Cardiac fibroblast (primary cell): ENCODE measurements at regions not wholly inside any gene's neighbourhood (a gene's known extent, or its start where the extent isn't known, plus 50 kb on each side); places are given as distances from the start of the nearest gene placed in this dataset.

Experiments
- DNase-seq, 2 donors: peaks; one replicate each; pipeline versions ENCODE4 v3.0.0 to v3.0.0-alpha.2; 2010; ENCODE audit warnings: low read depth in 2 of 2
- H3K4me3 ChIP-seq, 2 donors: replicated peaks in 1 of 2; 1 replicate in 1 of 2; 2 replicates in 1 of 2; pipeline ENCODE4 v1.5.1; 2011; ENCODE audit warnings: low read depth in 2 of 2, low read length in 2 of 2, mild to moderate bottlenecking in 2 of 2, moderate library complexity in 1 of 2
- TF ChIP-seq, protein P1 (sequence below): IDR thresholded peaks from one replicate; pipeline ENCODE4 v1.5.1; 2011; ENCODE audit warnings: low read depth, mild to moderate bottlenecking, low read length, inconsistent platforms

DNA sequence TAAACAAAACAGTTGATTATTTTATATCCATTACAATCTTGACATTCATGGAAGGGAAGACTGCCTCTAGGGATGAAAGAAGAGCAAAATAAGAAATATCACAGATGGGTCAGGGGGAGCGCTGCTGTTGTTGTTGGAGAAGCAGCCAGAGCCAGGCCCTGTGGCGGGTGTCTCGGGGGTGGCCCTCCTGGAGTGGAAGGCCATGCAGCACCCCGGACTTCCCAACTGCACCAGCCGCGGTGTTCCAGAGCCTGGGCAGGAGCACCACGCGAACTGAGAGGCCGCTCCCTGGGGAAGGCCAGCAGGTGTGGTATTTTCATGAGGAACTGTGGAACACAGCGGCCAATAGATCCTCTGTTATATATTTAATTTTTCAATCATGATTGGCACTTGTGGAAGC is 72.4 kb upstream of the VSTM2A start:
- H3K4me3 ChIP-seq: no peak overlapping the region
- TF ChIP-seq, protein P1, sequence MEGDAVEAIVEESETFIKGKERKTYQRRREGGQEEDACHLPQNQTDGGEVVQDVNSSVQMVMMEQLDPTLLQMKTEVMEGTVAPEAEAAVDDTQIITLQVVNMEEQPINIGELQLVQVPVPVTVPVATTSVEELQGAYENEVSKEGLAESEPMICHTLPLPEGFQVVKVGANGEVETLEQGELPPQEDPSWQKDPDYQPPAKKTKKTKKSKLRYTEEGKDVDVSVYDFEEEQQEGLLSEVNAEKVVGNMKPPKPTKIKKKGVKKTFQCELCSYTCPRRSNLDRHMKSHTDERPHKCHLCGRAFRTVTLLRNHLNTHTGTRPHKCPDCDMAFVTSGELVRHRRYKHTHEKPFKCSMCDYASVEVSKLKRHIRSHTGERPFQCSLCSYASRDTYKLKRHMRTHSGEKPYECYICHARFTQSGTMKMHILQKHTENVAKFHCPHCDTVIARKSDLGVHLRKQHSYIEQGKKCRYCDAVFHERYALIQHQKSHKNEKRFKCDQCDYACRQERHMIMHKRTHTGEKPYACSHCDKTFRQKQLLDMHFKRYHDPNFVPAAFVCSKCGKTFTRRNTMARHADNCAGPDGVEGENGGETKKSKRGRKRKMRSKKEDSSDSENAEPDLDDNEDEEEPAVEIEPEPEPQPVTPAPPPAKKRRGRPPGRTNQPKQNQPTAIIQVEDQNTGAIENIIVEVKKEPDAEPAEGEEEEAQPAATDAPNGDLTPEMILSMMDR: no peak
- no peak for DNase-seq

DNA sequence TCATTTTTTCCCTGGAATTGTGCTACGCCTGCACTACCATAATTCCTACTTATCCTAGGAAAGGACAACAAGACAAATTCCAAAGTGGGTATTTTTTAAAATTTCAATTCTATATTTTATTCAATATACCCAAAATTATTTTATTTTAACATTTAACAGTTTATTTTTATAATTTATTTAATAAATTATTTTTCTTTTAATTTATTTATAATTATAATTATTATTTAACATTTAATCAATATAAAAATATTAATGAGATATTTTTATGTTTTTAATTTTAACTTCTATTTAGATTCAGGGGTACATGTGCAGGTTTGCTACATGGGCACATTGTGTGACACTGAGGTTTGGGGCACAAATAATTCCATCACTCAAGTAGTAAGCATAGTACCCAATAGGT is 65.6 kb upstream of the VSTM2A start:
- TF ChIP-seq, protein P1: no peak
- no peak for DNase-seq
- no peak overlapping the region for H3K4me3 ChIP-seq

DNA sequence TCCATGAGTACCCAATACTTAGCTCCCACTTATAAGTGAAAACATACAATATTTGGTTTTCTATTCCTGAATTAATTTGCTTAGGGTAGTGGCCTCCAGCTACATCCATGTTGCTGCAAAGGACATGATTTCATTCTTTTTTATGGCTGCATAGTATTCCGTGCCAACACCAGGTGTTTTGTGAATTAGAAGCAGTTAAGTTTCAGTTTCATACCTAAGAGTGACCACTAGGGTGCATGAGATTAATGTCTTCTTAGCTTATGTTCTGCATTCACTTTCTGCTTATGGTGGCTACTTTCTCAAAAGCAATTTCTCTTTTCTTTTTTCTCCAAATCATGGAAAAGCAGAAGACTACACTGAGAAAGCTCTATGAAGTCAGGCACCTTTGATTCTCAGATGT is 65.1 kb upstream of the VSTM2A start:
- DNase-seq: peak in 1 of 2 donors; percentile 2
- no peak overlapping the region for H3K4me3 ChIP-seq
- TF ChIP-seq, protein P1: no peak

DNA sequence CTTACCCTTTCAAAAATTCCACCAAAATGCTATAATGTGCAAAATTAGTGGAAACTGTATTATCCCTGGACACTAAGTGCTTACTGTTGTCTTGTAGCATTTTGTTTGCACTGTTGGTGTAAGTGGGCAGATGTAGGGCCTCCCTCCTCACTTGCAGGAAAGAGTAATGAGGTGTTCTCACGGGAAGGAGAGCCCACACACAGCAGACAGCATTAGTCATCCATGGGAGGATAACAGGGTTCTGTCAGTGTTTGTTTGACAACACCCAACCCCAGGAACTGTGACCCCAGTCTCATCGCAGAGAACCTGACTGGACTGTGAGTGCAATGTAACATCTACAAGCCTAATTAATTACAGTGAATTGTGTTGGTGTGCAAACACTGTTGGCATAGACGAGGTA is 58.7 kb upstream of the VSTM2A start:
- no peak overlapping the region for H3K4me3 ChIP-seq
- TF ChIP-seq, protein P1: no peak
- no peak for DNase-seq

DNA sequence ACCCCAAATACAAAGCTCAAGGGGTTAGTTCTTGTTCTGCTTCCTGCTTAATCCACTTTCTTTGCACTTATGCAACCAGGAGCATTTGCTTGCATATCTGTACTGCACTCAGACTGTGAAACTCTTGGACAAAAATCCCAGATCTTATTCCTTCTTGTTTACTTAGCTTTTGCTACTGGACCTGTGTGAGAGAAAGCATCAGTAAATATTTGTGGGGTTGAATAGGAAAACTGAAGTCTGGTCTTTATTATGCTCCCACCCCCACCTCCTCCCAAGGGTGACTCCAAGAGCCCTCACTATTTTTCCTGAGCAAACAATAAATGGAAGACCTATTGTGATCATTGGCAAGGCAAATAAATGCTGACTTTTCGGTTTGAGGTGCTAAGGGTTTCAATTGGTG is 57.1 kb upstream of the VSTM2A start:
- no peak overlapping the region for H3K4me3 ChIP-seq
- TF ChIP-seq, protein P1: no peak
- no peak for DNase-seq
